WTC11 (cell line): ENCODE measurements at regions not wholly inside any gene's neighbourhood (a gene's known extent, or its start where the extent isn't known, plus 50 kb on each side); places are given as distances from the start of the nearest gene placed in this dataset.

Experiments
- ATAC-seq: fragments of 200-7000 bp; cut with Tn5 transposase; 2 replicates; pipeline ENCODE4 v1.10.0; 2021; ENCODE audit warnings: mild to moderate bottlenecking, moderate library complexity
- CTCF ChIA-PET: fragments of 300-600 bp; sonication (Branson Sonifier 250); formaldehyde crosslinking; loops from one replicate; lab custom pipeline; 2021; ENCODE audit warnings: antibody characterized with exemption; lab: Charles Lee
- POLR2A ChIA-PET: fragments of 350-600 bp; sonication (Branson Sonifier 250); formaldehyde crosslinking; loops from one replicate; lab custom pipeline; 2021; ENCODE audit warnings: antibody characterized with exemption; lab: Charles Lee
- DNase-seq: peaks from one replicate; pipeline ENCODE4 v3.0.0; 2021; ENCODE audit warnings: low spot score
- H3K27ac Mint-ChIP-seq: 2 replicates; pipeline ENCODE4 v1.8.0; 2021; ENCODE audit warnings: mixed read lengths
- H3K27me3 Mint-ChIP-seq: 2 replicates; pipeline ENCODE4 v1.8.0; 2021; ENCODE audit warnings: low read depth, mild to moderate bottlenecking, moderate library complexity, mixed read lengths
- H3K36me3 Mint-ChIP-seq: 2 replicates; pipeline ENCODE4 v1.8.0; 2021; ENCODE audit warnings: mixed read lengths
- H3K4me1 Mint-ChIP-seq: 2 replicates; pipeline ENCODE4 v1.8.0; 2022; ENCODE audit warnings: mixed read lengths
- H3K4me3 Mint-ChIP-seq: 2 replicates; pipeline ENCODE4 v1.8.0; 2021; ENCODE audit warnings: mild to moderate bottlenecking, moderate library complexity, mixed read lengths
- H3K9me3 Mint-ChIP-seq: 2 replicates; pipeline ENCODE4 v1.8.0; 2021; ENCODE audit warnings: mixed read lengths
- ARID4B ChIP-seq: sonication (generic); formaldehyde crosslinking; IDR thresholded peaks from 2 replicates; pipeline ENCODE4 v1.8.0; 2023; ENCODE audit warnings: missing genetic modification reagents, mild to moderate bottlenecking, borderline replicate concordance
- CDX4 ChIP-seq: fragments of 250-450 bp; sonication (Bioruptor Pico); IDR thresholded peaks from 2 replicates; pipeline ENCODE4 v1.9.0; 2021; ENCODE audit warnings: moderate library complexity, mild to moderate bottlenecking, inconsistent platforms, borderline replicate concordance
- CREB1 ChIP-seq: sonication (generic); formaldehyde crosslinking; IDR thresholded peaks from 2 replicates; pipeline ENCODE4 v1.8.0; 2023; ENCODE audit warnings: mild to moderate bottlenecking, missing genetic modification reagents
- E2F5 ChIP-seq: sonication (generic); formaldehyde crosslinking; IDR thresholded peaks from 2 replicates; pipeline ENCODE4 v1.8.1; 2022; ENCODE audit warnings: mild to moderate bottlenecking, moderate library complexity, missing genetic modification reagents
- ESRRA ChIP-seq: sonication (generic); formaldehyde crosslinking; IDR thresholded peaks from 2 replicates; pipeline ENCODE4 v1.8.1; 2022; ENCODE audit warnings: mild to moderate bottlenecking, missing genetic modification reagents, borderline replicate concordance
- IRF1 ChIP-seq: sonication (generic); formaldehyde crosslinking; IDR thresholded peaks from 2 replicates; pipeline ENCODE4 v1.8.0; 2023; ENCODE audit warnings: missing genetic modification reagents
- MYBL2 ChIP-seq: sonication (generic); formaldehyde crosslinking; IDR thresholded peaks from 2 replicates; pipeline ENCODE4 v1.8.1; 2023; ENCODE audit warnings: mild to moderate bottlenecking, moderate library complexity, missing genetic modification reagents
- NFE2L1 ChIP-seq: sonication (generic); formaldehyde crosslinking; IDR thresholded peaks from 2 replicates; pipeline ENCODE4 v1.8.1; 2023; ENCODE audit warnings: missing genetic modification reagents
- NFYB ChIP-seq: sonication (generic); formaldehyde crosslinking; conservative IDR thresholded peaks from 2 replicates; pipeline ENCODE4 v1.8.0; 2022; ENCODE audit warnings: low read depth, missing genetic modification reagents
- PRRX2 ChIP-seq: fragments of 250-450 bp; sonication (Bioruptor Pico); IDR thresholded peaks from 2 replicates; pipeline ENCODE4 v1.8.0; 2021; ENCODE audit warnings: mild to moderate bottlenecking
- RELA ChIP-seq: sonication (generic); formaldehyde crosslinking; IDR thresholded peaks from 2 replicates; pipeline ENCODE4 v1.8.1; 2022; ENCODE audit warnings: missing genetic modification reagents, mild to moderate bottlenecking, borderline replicate concordance
- RORB ChIP-seq: fragments of 250-450 bp; sonication (Bioruptor Pico); IDR thresholded peaks from 2 replicates; pipeline ENCODE4 v1.9.0; 2021; ENCODE audit warnings: mild to moderate bottlenecking
- TP53 ChIP-seq: sonication (generic); formaldehyde crosslinking; IDR thresholded peaks from 2 replicates; pipeline ENCODE4 v1.8.1; 2023; ENCODE audit warnings: mild to moderate bottlenecking, missing genetic modification reagents
- ZBTB21 ChIP-seq: sonication (generic); formaldehyde crosslinking; IDR thresholded peaks from 2 replicates; pipeline ENCODE4 v1.8.1; 2023; ENCODE audit warnings: mild to moderate bottlenecking, missing genetic modification reagents, borderline replicate concordance
- ZNF416 ChIP-seq: fragments of 250-450 bp; sonication (Bioruptor Pico); IDR thresholded peaks from 2 replicates; pipeline ENCODE4 v1.9.0; 2021; ENCODE audit warnings: mild to moderate bottlenecking, inconsistent platforms
- ZSCAN18 ChIP-seq: fragments of 250-450 bp; sonication (Bioruptor Pico); IDR thresholded peaks from 2 replicates; pipeline ENCODE4 v2.1.2; 2022; ENCODE audit warnings: mild to moderate bottlenecking, moderate library complexity

- POLR2A ChIA-PET: no interaction called here
- Mint-ChIP-seq H3K9me3 (no peaks in the 10 kb centered on the region), H3K4me3 (no peak overlapping the region), H3K27me3 (no peaks in the 10 kb centered on the region), H3K27ac (no peak overlapping the region), H3K4me1 (no peaks in the 10 kb centered on the region), H3K36me3 (no peaks in the 10 kb centered on the region)
- DNase-seq (no peak), ATAC-seq (no peak)
- TF ChIP-seq ZBTB21 (no peak), ZNF416 (CRISPR knock-in tag) (no peak), RORB (CRISPR knock-in tag) (no peak), ARID4B (CRISPR knock-in tag) (no peak)
- CTCF ChIA-PET: no interaction called here
Observed at GRCh38 chr3:159538507-159538906, 450.1 kb upstream of the IL12A start.

GRCh38 chr3:159540882-159541495 lies 447.6 kb upstream of the IL12A start:
- H3K36me3 Mint-ChIP-seq: no peaks in the 10 kb centered on the region
- ATAC-seq: no peak
- ChIA-PET POLR2A (no interaction called here), CTCF (no interaction called here)
- no peaks in the 10 kb centered on the region for H3K27me3 Mint-ChIP-seq
- TF ChIP-seq NFYB (CRISPR knock-in tag): no peak
- TF ChIP-seq MYBL2 (CRISPR knock-in tag): no peak
- TF ChIP-seq TP53 (CRISPR knock-in tag): no peak
- TF ChIP-seq RELA: no peak
- no peak for TF ChIP-seq PRRX2
- no peak for TF ChIP-seq ZSCAN18
- TF ChIP-seq NFE2L1 (CRISPR knock-in tag): no peak
- no peak for TF ChIP-seq ESRRA (CRISPR knock-in tag)
- TF ChIP-seq ZBTB21: no peak
- TF ChIP-seq CDX4 (CRISPR knock-in tag): no peak
- no peak for TF ChIP-seq CREB1
- no peak for TF ChIP-seq E2F5 (CRISPR knock-in tag)
- TF ChIP-seq IRF1 (CRISPR knock-in tag): no peak
- H3K4me1 Mint-ChIP-seq: no peaks in the 10 kb centered on the region
- no peak overlapping the region for H3K27ac Mint-ChIP-seq
- no peak overlapping the region for H3K4me3 Mint-ChIP-seq
- no peak for DNase-seq
- H3K9me3 Mint-ChIP-seq: peaks cover 3% of the 10 kb centered on the region
